Parathyroid adenoma (tissue), 2 donors: ENCODE measurements at regions not wholly inside any gene's neighbourhood (a gene's known extent, or its start where the extent isn't known, plus 50 kb on each side); places are given as distances from the start of the nearest gene placed in this dataset.
A peak's percentile ranks its signal among the peaks of the same experiment; 100 is the strongest.

Source experiments
- H2AFZ ChIP-seq: fragments of 300-600 bp; sonication (generic); one replicate; pipeline ENCODE4 v1.7.0; 2017; ENCODE audit warnings: antibody characterized with exemption, mild to moderate bottlenecking
- H3K27ac ChIP-seq: fragments of 300-600 bp; sonication (generic); one replicate; pipeline ENCODE4 v1.7.0; 2017
- H3K27me3 ChIP-seq: fragments of 300-600 bp; sonication (generic); one replicate; pipeline ENCODE4 v1.7.0; 2017; ENCODE audit warnings: low read length; ENCODE audit not compliant: control insufficient read depth, insufficient read depth
- H3K36me3 ChIP-seq: fragments of 300-600 bp; sonication (generic); one replicate; pipeline ENCODE4 v1.7.0; 2017; ENCODE audit warnings: low read length; ENCODE audit not compliant: control insufficient read depth, insufficient read depth
- H3K4me1 ChIP-seq: fragments of 300-600 bp; sonication (generic); one replicate; pipeline ENCODE4 v1.7.0; 2017; ENCODE audit warnings: control low read depth
- H3K4me2 ChIP-seq: fragments of 300-600 bp; sonication (generic); one replicate; pipeline ENCODE4 v1.7.0; 2017; ENCODE audit warnings: low read length
- H3K4me3 ChIP-seq: fragments of 300-600 bp; sonication (generic); one replicate; pipeline ENCODE4 v1.7.0; 2017; ENCODE audit warnings: low read depth, low read length
- H3K79me2 ChIP-seq: fragments of 300-600 bp; sonication (generic); one replicate; pipeline ENCODE4 v1.7.0; 2017; ENCODE audit warnings: control low read depth
- H3K9ac ChIP-seq: fragments of 300-600 bp; sonication (generic); one replicate; pipeline ENCODE4 v1.7.0; 2017; ENCODE audit warnings: mild to moderate bottlenecking
- H3K9me3 ChIP-seq: fragments of 300-600 bp; sonication (generic); one replicate; pipeline ENCODE4 v1.7.0; 2017; ENCODE audit warnings: low read length; ENCODE audit not compliant: control insufficient read depth
- CTCF ChIP-seq: fragments of 300-600 bp; sonication (generic); IDR thresholded peaks from one replicate; pipeline ENCODE4 v1.7.0; 2017; ENCODE audit warnings: antibody characterized with exemption, mild to moderate bottlenecking
- donor health status: primary hyperparathyroidism.

GRCh38 chr5:12071455-12071854, 167.2 kb upstream of the CTNND2 start:
- no peak overlapping the region for H3K27ac ChIP-seq
- H3K27me3 ChIP-seq = no peaks in the 10 kb centered on the region
- H3K4me3 ChIP-seq = no peak overlapping the region
- TF ChIP-seq CTCF = no peak
- no peak overlapping the region for H2AFZ ChIP-seq
- no peaks in the 10 kb centered on the region for H3K4me1 ChIP-seq
- no peaks in the 10 kb centered on the region for H3K9me3 ChIP-seq
- no peak overlapping the region for H3K4me2 ChIP-seq
- no peak overlapping the region for H3K9ac ChIP-seq
- H3K79me2 ChIP-seq = no peaks in the 10 kb centered on the region
- H3K36me3 ChIP-seq = no peaks in the 10 kb centered on the region

- H3K4me2 ChIP-seq = no peak overlapping the region
- H3K79me2 ChIP-seq = no peaks in the 10 kb centered on the region
- no peak overlapping the region for H3K4me3 ChIP-seq
- H3K4me1 ChIP-seq = no peaks in the 10 kb centered on the region
- TF ChIP-seq CTCF = peak; percentile 20
- H3K27me3 ChIP-seq = no peaks in the 10 kb centered on the region
- no peaks in the 10 kb centered on the region for H3K36me3 ChIP-seq
- no peaks in the 10 kb centered on the region for H3K9me3 ChIP-seq
- H3K9ac ChIP-seq = no peak overlapping the region
- H3K27ac ChIP-seq = no peak overlapping the region
- H2AFZ ChIP-seq = no peak overlapping the region
Observed at GRCh38 chr5:12023614-12024241, 119.5 kb upstream of the CTNND2 start.

- Histone ChIP-seq H3K27me3 (no peaks in the 10 kb centered on the region), H3K9ac (no peak overlapping the region), H3K4me1 (no peaks in the 10 kb centered on the region), H3K9me3 (no peaks in the 10 kb centered on the region), H3K4me2 (no peak overlapping the region), H3K36me3 (no peaks in the 10 kb centered on the region), H2AFZ (no peak overlapping the region), H3K27ac (no peak overlapping the region), H3K79me2 (no peaks in the 10 kb centered on the region), H3K4me3 (no peak overlapping the region)
- TF ChIP-seq CTCF = no peak
Observed at GRCh38 chr5:12022444-12022843, 118.2 kb upstream of the CTNND2 start.

- TF ChIP-seq CTCF = no peak
- no peak overlapping the region for H3K4me3 ChIP-seq
- H3K27me3 ChIP-seq = no peaks in the 10 kb centered on the region
- no peak overlapping the region for H3K4me2 ChIP-seq
- H3K36me3 ChIP-seq = no peaks in the 10 kb centered on the region
- H3K27ac ChIP-seq = no peak overlapping the region
- no peaks in the 10 kb centered on the region for H3K79me2 ChIP-seq
- H3K4me1 ChIP-seq = no peaks in the 10 kb centered on the region
- H3K9me3 ChIP-seq = no peaks in the 10 kb centered on the region
- no peak overlapping the region for H3K9ac ChIP-seq
- H2AFZ ChIP-seq = no peak overlapping the region
Observed at GRCh38 chr5:12019306-12019705, 115.1 kb upstream of the CTNND2 start.

GRCh38 chr5:12017007-12017406, 112.8 kb upstream of the CTNND2 start:
- no peak overlapping the region for H2AFZ ChIP-seq
- H3K4me1 ChIP-seq = no peaks in the 10 kb centered on the region
- no peaks in the 10 kb centered on the region for H3K27me3 ChIP-seq
- H3K36me3 ChIP-seq = no peaks in the 10 kb centered on the region
- no peak overlapping the region for H3K27ac ChIP-seq
- H3K4me3 ChIP-seq = no peak overlapping the region
- no peak overlapping the region for H3K9ac ChIP-seq
- H3K9me3 ChIP-seq = no peaks in the 10 kb centered on the region
- TF ChIP-seq CTCF = no peak
- H3K4me2 ChIP-seq = no peak overlapping the region
- H3K79me2 ChIP-seq = no peaks in the 10 kb centered on the region
